Stimulated activated CD4-positive, alpha-beta T cell treated with anti-CD3 and anti-CD28 coated beads, Interleukin-2, amount 100 ng/mL, for 4 hours (primary cell): ENCODE measurements at regions not wholly inside any gene's neighbourhood (a gene's known extent, or its start where the extent isn't known, plus 50 kb on each side); places are given as distances from the start of the nearest gene placed in this dataset.
"Not testable (repeated sequence)": the region's sequence is repeated elsewhere in the genome, so short reads cannot be mapped to it uniquely, and the experiment has no call there.

ENCODE experiments used
- DNase-seq: peaks from one replicate; pipeline ENCODE4 v3.0.0-alpha.2; 2020; ENCODE audit warnings: low read depth

GRCh38 chr3:104004956-104005355 is 1361.8 kb upstream of the ALCAM start:
- DNase-seq = no peak

GRCh38 chr3:104005815-104006214 is 1360.9 kb upstream of the ALCAM start:
- no peak for DNase-seq

- no peak for DNase-seq
Observed at GRCh38 chr3:104018541-104018940, 1348.2 kb upstream of the ALCAM start.

- no peak for DNase-seq
Observed at GRCh38 chr3:104031598-104031997, 1335.1 kb upstream of the ALCAM start.

GRCh38 chr3:104032283-104032682 is 1334.4 kb upstream of the ALCAM start:
- no peak for DNase-seq

GRCh38 chr3:104040896-104041295 is 1325.8 kb upstream of the ALCAM start:
- DNase-seq = no peak

- DNase-seq = not testable (repeated sequence)
Observed at GRCh38 chr3:104043001-104043543, 1323.6 kb upstream of the ALCAM start.

GRCh38 chr3:104044002-104044401 is 1322.7 kb upstream of the ALCAM start:
- no peak for DNase-seq

- DNase-seq = no peak
Observed at GRCh38 chr3:104066658-104067057, 1300.1 kb upstream of the ALCAM start.

GRCh38 chr3:104069114-104069513 is 1297.6 kb upstream of the ALCAM start:
- no peak for DNase-seq

- no peak for DNase-seq
Observed at GRCh38 chr3:104070906-104071305, 1295.8 kb upstream of the ALCAM start.

- no peak for DNase-seq
Observed at GRCh38 chr3:104080088-104080626, 1286.6 kb upstream of the ALCAM start.

- DNase-seq = no peak
Observed at GRCh38 chr3:104088738-104089137, 1278.0 kb upstream of the ALCAM start.

- not testable (repeated sequence) for DNase-seq
Observed at GRCh38 chr3:104089987-104090386, 1276.7 kb upstream of the ALCAM start.

GRCh38 chr3:104101736-104102135 is 1265.0 kb upstream of the ALCAM start:
- no peak for DNase-seq

- DNase-seq = no peak
Observed at GRCh38 chr3:104102386-104102785, 1264.3 kb upstream of the ALCAM start.

- no peak for DNase-seq
Observed at GRCh38 chr3:104106276-104106675, 1260.4 kb upstream of the ALCAM start.

GRCh38 chr3:104108522-104108921 is 1258.2 kb upstream of the ALCAM start:
- DNase-seq = no peak

- DNase-seq = no peak
Observed at GRCh38 chr3:104126463-104126862, 1240.2 kb upstream of the ALCAM start.

- no peak for DNase-seq
Observed at GRCh38 chr3:104126864-104127553, 1239.7 kb upstream of the ALCAM start.

- DNase-seq = no peak
Observed at GRCh38 chr3:104127830-104128229, 1238.9 kb upstream of the ALCAM start.

GRCh38 chr3:104132566-104133403 is 1233.9 kb upstream of the ALCAM start:
- DNase-seq = no peak

- DNase-seq = no peak
Observed at GRCh38 chr3:104133630-104134029, 1233.1 kb upstream of the ALCAM start.
